ENCODE measurements at regions not wholly inside any gene's neighbourhood (a gene's known extent, or its start where the extent isn't known, plus 50 kb on each side); places are given as distances from the start of the nearest gene placed in this dataset.

DNA sequence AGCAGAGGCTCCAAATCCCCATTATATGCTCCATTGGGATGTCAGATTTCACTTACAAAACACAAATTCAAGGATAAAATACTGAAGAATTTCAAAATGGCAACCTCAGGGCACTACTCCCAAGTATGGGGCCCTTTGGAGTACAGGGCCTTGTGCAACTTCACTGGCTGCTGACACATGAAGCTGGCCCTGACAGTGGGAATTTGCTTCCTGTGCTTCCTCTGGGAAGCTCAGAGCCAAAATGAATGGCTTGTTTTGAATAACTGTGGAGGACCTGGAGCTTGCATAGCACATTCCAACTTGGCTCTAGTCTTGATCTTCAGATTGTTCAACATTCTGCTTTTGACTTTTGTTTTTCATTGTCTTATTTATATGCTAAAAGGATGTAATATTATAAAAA is 52.3 kb upstream of the HNF1B start:
- H3K36me3 ChIP-seq, result no peaks in the 10 kb centered on the region
- H3K4me3 ChIP-seq (ENCODE audit: low read depth in 1 of 2, low read length in 1 of 2), result no peak overlapping the region
- peaks cover 3 to 5% of the 10 kb centered on the region in 2 experiments for H3K4me1 ChIP-seq (ENCODE audit: control insufficient read depth in 1 of 2, insufficient read depth in 1 of 2, low read depth in 1 of 2, low read length in 1 of 2)
- H3K9me3 ChIP-seq, result no peaks in the 10 kb centered on the region
- H3K27me3 ChIP-seq, result no peaks in the 10 kb centered on the region
- TF ChIP-seq, protein P1, sequence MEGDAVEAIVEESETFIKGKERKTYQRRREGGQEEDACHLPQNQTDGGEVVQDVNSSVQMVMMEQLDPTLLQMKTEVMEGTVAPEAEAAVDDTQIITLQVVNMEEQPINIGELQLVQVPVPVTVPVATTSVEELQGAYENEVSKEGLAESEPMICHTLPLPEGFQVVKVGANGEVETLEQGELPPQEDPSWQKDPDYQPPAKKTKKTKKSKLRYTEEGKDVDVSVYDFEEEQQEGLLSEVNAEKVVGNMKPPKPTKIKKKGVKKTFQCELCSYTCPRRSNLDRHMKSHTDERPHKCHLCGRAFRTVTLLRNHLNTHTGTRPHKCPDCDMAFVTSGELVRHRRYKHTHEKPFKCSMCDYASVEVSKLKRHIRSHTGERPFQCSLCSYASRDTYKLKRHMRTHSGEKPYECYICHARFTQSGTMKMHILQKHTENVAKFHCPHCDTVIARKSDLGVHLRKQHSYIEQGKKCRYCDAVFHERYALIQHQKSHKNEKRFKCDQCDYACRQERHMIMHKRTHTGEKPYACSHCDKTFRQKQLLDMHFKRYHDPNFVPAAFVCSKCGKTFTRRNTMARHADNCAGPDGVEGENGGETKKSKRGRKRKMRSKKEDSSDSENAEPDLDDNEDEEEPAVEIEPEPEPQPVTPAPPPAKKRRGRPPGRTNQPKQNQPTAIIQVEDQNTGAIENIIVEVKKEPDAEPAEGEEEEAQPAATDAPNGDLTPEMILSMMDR (IDR thresholded peaks at IDR 0.05), result no peak
- no peak overlapping the region for H3K27ac ChIP-seq

DNA sequence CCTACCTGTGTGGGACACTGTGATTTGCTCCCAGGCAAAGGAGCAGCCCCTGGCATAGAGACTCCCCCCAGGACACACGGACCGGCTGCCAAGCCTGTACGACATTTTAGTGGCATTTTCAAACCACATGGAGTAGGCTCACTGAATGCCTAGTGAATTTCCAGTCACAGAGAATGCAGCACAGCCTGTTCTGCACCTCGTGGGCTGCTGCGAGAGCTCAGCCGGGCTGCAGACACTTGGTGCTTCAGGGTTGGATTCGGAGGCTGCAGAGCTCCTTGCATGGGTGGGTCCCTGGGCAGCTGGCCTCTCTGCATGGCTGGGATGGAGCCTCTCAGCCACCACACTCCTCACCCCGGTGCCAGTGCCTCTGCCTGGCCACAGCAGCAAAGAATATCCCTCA is 51.2 kb upstream of the HNF1B start:
- H3K27me3 ChIP-seq, result no peaks in the 10 kb centered on the region
- TF ChIP-seq, protein P1 (IDR thresholded peaks at IDR 0.05), result no peak
- no peak overlapping the region for H3K27ac ChIP-seq
- H3K4me3 ChIP-seq (ENCODE audit: low read depth in 1 of 2, low read length in 1 of 2), result no peak overlapping the region
- H3K9me3 ChIP-seq, result no peaks in the 10 kb centered on the region
- peaks cover 3 to 5% of the 10 kb centered on the region in 2 experiments for H3K4me1 ChIP-seq (ENCODE audit: control insufficient read depth in 1 of 2, insufficient read depth in 1 of 2, low read depth in 1 of 2, low read length in 1 of 2)
- no peaks in the 10 kb centered on the region for H3K36me3 ChIP-seq

Data from neutrophil (primary cell).